Peyer's patch (tissue), 4 donors: ENCODE measurements at regions not wholly inside any gene's neighbourhood (a gene's known extent, or its start where the extent isn't known, plus 50 kb on each side); places are given as distances from the start of the nearest gene placed in this dataset.

Source experiments
- POLR2A ChIP-seq, 2 donors: fragments of 450-650 bp; IDR thresholded peaks; one replicate each; pipeline ENCODE4 v1.5.1; 2017; ENCODE audit warnings: antibody characterized with exemption in 2 of 2, mild to moderate bottlenecking in 2 of 2, moderate library complexity in 2 of 2
- TF ChIP-seq, protein P1 (sequence below), 6 experiments: fragments of 450-650 bp in 4 of 6; fragments of 200-600 bp in 2 of 6; sonication (generic) in 1 of 6; IDR thresholded peaks; one replicate each; pipeline ENCODE4 v1.5.1; 2017 to 2019; ENCODE audit warnings: antibody characterized with exemption in 6 of 6, mild to moderate bottlenecking in 3 of 6, moderate library complexity in 1 of 6

DNA sequence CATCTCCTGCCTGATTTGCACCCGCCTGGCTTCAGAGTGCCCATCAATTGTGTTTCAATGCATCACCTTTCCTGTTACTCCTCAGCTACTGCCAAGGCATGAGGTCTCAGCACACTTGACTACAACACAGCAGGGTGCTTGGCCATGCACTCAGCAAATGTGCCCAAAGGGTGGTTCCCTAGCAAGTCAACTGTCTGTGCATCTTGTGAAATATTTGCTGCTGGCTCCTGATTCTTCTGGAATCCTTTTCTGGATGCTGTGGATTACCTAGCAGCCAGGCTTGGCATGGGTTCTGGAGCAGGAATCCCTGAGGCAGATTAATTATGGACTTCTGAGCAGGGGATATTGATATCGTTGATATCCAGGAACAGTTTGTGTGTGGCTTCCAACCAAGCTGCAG is 662.6 kb upstream of the MGMT start:
- TF ChIP-seq POLR2A (IDR thresholded peaks at IDR 0.05), result no peak
- TF ChIP-seq, protein P1, sequence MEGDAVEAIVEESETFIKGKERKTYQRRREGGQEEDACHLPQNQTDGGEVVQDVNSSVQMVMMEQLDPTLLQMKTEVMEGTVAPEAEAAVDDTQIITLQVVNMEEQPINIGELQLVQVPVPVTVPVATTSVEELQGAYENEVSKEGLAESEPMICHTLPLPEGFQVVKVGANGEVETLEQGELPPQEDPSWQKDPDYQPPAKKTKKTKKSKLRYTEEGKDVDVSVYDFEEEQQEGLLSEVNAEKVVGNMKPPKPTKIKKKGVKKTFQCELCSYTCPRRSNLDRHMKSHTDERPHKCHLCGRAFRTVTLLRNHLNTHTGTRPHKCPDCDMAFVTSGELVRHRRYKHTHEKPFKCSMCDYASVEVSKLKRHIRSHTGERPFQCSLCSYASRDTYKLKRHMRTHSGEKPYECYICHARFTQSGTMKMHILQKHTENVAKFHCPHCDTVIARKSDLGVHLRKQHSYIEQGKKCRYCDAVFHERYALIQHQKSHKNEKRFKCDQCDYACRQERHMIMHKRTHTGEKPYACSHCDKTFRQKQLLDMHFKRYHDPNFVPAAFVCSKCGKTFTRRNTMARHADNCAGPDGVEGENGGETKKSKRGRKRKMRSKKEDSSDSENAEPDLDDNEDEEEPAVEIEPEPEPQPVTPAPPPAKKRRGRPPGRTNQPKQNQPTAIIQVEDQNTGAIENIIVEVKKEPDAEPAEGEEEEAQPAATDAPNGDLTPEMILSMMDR (IDR thresholded peaks at IDR 0.05), result no peak
